HepG2 (cell line): ENCODE measurements at regions not wholly inside any gene's neighbourhood (a gene's known extent, or its start where the extent isn't known, plus 50 kb on each side); places are given as distances from the start of the nearest gene placed in this dataset.
A peak's percentile ranks its signal among the peaks of the same experiment; 100 is the strongest.

Source experiments
- HMG20B ChIP-seq: conservative IDR thresholded peaks from 2 replicates; pipeline ENCODE4 v1.6.1; 2016; ENCODE audit warnings: missing genetic modification reagents, missing compliant biosample characterization
- NPAS2 ChIP-seq: sonication (generic); formaldehyde crosslinking; IDR thresholded peaks from 2 replicates; pipeline ENCODE4 v1.8.0; 2022; ENCODE audit warnings: mild to moderate bottlenecking, missing genetic modification reagents, borderline replicate concordance
- PHF8 ChIP-seq: sonication (generic); formaldehyde crosslinking; IDR thresholded peaks from 2 replicates; pipeline ENCODE4 v1.5.0; 2020; ENCODE audit warnings: missing genetic modification reagents
- RXRA ChIP-seq: sonication (generic); formaldehyde crosslinking; IDR thresholded peaks from 2 replicates; pipeline ENCODE4 v1.5.1; 2020; ENCODE audit warnings: missing genetic modification reagents
- SP140L ChIP-seq: sonication (generic); formaldehyde crosslinking; IDR thresholded peaks from 2 replicates; pipeline ENCODE4 v1.4.0; 2020; ENCODE audit warnings: missing genetic modification reagents, borderline replicate concordance
- TRAFD1 ChIP-seq: sonication (generic); formaldehyde crosslinking; IDR thresholded peaks from 2 replicates; pipeline ENCODE4 v1.5.1; 2020; ENCODE audit warnings: missing genetic modification reagents, mild to moderate bottlenecking, borderline replicate concordance
- WIZ ChIP-seq: sonication (generic); formaldehyde crosslinking; IDR thresholded peaks from 2 replicates; pipeline ENCODE4 v1.5.1; 2020; ENCODE audit warnings: mild to moderate bottlenecking, missing genetic modification reagents
- ZBTB4 ChIP-seq: sonication (generic); formaldehyde crosslinking; IDR thresholded peaks from 2 replicates; pipeline ENCODE4 v1.4.0; 2020; ENCODE audit warnings: missing genetic modification reagents, mild to moderate bottlenecking, borderline replicate concordance
- ZFP36L2 ChIP-seq: sonication (generic); formaldehyde crosslinking; IDR thresholded peaks from 2 replicates; pipeline ENCODE4 v1.4.0; 2020; ENCODE audit warnings: missing genetic modification reagents
- ZNF20 ChIP-seq: sonication (generic); formaldehyde crosslinking; IDR thresholded peaks from 2 replicates; pipeline ENCODE4 v1.4.0; 2020; ENCODE audit warnings: mild to moderate bottlenecking, moderate library complexity, missing genetic modification reagents
- ZNF280D ChIP-seq: sonication (generic); formaldehyde crosslinking; IDR thresholded peaks from 2 replicates; pipeline ENCODE4 v1.5.1; 2020; ENCODE audit warnings: mild to moderate bottlenecking, missing genetic modification reagents
- ZNF616 ChIP-seq: sonication (generic); formaldehyde crosslinking; IDR thresholded peaks from 2 replicates; pipeline ENCODE4 v1.5.0; 2020; ENCODE audit warnings: low read depth, mild to moderate bottlenecking, missing genetic modification reagents
- ZNF720 ChIP-seq: sonication (generic); formaldehyde crosslinking; IDR thresholded peaks from 2 replicates; pipeline ENCODE4 v1.4.0; 2020; ENCODE audit warnings: missing genetic modification reagents
- ZSCAN29 ChIP-seq: sonication (generic); formaldehyde crosslinking; conservative IDR thresholded peaks from 2 replicates; pipeline ENCODE4 v1.4.0; 2020; ENCODE audit warnings: mild to moderate bottlenecking, missing genetic modification reagents
- TF ChIP-seq, protein P1 (sequence below): sonication (generic); formaldehyde crosslinking; IDR thresholded peaks from 2 replicates; pipeline ENCODE4 v1.5.0; 2020; ENCODE audit warnings: mild to moderate bottlenecking, missing genetic modification reagents
- TF ChIP-seq, protein P2 (sequence below): IDR thresholded peaks from 2 replicates; pipeline ENCODE4 v1.6.1; 2012; ENCODE audit warnings: inconsistent platforms
- TF ChIP-seq, protein P3 (sequence below), 2 experiments: sonication (generic) in 1 of 2; formaldehyde crosslinking in 1 of 2; IDR thresholded peaks; 2 replicates each; pipeline versions ENCODE4 v1.4.0 to v1.6.1; 2018 to 2020; ENCODE audit warnings: missing genetic modification reagents in 2 of 2, borderline replicate concordance in 1 of 2, low read depth in 1 of 2, mild to moderate bottlenecking in 1 of 2, missing biosample characterization in 1 of 2

DNA sequence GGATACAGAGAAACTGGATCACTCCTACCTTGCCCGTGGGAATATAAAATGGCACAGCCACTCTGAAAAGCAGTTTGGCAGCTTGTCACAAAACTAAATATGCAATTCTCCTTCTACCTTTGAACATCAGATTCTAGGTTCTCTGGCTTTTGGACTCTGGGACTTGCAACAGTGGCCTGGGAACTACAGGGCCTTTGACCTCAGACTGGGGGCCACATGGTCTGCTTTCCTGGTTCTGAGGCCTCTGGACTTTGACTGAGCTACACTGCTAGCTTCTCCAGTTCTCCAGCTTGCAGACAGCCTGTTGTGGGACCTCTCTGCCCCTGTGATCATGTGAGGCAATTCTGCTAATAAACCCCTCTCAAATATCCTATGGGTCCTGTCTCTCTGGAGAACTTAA lies 168.8 kb downstream of the CDH26 start (continued):
- TF ChIP-seq TRAFD1 (CRISPR knock-in tag), result no peak
- no peak for TF ChIP-seq ZNF720
- no peak for TF ChIP-seq ZFP36L2 (CRISPR knock-in tag)
- no peak for TF ChIP-seq NPAS2 (CRISPR knock-in tag)
- no peak for TF ChIP-seq WIZ (CRISPR knock-in tag)
- TF ChIP-seq RXRA (CRISPR knock-in tag), result no peak
- TF ChIP-seq, protein P1, sequence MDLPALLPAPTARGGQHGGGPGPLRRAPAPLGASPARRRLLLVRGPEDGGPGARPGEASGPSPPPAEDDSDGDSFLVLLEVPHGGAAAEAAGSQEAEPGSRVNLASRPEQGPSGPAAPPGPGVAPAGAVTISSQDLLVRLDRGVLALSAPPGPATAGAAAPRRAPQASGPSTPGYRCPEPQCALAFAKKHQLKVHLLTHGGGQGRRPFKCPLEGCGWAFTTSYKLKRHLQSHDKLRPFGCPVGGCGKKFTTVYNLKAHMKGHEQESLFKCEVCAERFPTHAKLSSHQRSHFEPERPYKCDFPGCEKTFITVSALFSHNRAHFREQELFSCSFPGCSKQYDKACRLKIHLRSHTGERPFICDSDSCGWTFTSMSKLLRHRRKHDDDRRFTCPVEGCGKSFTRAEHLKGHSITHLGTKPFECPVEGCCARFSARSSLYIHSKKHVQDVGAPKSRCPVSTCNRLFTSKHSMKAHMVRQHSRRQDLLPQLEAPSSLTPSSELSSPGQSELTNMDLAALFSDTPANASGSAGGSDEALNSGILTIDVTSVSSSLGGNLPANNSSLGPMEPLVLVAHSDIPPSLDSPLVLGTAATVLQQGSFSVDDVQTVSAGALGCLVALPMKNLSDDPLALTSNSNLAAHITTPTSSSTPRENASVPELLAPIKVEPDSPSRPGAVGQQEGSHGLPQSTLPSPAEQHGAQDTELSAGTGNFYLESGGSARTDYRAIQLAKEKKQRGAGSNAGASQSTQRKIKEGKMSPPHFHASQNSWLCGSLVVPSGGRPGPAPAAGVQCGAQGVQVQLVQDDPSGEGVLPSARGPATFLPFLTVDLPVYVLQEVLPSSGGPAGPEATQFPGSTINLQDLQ (CRISPR knock-in tag), result no peak
- TF ChIP-seq, protein P2, sequence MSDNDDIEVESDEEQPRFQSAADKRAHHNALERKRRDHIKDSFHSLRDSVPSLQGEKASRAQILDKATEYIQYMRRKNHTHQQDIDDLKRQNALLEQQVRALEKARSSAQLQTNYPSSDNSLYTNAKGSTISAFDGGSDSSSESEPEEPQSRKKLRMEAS, result peak; percentile 42; the same call in 1 of the 2 replicates
- no peak for TF ChIP-seq ZNF280D (CRISPR knock-in tag)
- TF ChIP-seq SP140L (CRISPR knock-in tag), result no peak
- TF ChIP-seq PHF8 (CRISPR knock-in tag), result no peak
- TF ChIP-seq ZNF616 (CRISPR knock-in tag), result no peak
- no peak for TF ChIP-seq ZNF20 (CRISPR knock-in tag)
- no peak for TF ChIP-seq ZBTB4 (CRISPR knock-in tag)
- TF ChIP-seq, protein P3, sequence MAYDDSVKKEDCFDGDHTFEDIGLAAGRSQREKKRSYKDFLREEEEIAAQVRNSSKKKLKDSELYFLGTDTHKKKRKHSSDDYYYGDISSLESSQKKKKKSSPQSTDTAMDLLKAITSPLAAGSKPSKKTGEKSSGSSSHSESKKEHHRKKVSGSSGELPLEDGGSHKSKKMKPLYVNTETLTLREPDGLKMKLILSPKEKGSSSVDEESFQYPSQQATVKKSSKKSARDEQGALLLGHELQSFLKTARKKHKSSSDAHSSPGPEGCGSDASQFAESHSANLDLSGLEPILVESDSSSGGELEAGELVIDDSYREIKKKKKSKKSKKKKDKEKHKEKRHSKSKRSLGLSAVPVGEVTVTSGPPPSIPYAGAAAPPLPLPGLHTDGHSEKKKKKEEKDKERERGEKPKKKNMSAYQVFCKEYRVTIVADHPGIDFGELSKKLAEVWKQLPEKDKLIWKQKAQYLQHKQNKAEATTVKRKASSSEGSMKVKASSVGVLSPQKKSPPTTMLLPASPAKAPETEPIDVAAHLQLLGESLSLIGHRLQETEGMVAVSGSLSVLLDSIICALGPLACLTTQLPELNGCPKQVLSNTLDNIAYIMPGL (CRISPR knock-in tag; IDR thresholded peaks at IDR 0.05; ENCODE audit: borderline replicate concordance in 1 of 2, low read depth in 1 of 2), result no peak
- TF ChIP-seq HMG20B, result no peak
- TF ChIP-seq ZSCAN29 (CRISPR knock-in tag), result no peak
